GM18517 (cell line): ENCODE measurements at regions not wholly inside any gene's neighbourhood (a gene's known extent, or its start where the extent isn't known, plus 50 kb on each side); places are given as distances from the start of the nearest gene placed in this dataset.
"Not testable (repeated sequence)": the region's sequence is repeated elsewhere in the genome, so short reads cannot be mapped to it uniquely, and the experiment has no call there.

Experiments used
- ATAC-seq: cut with Tn5 transposase; IDR thresholded peaks from one replicate; pipeline ENCODE4 v1.9.1; 2021; ENCODE audit warnings: mild to moderate bottlenecking, moderate library complexity; ENCODE audit not compliant: unreplicated experiment

DNA sequence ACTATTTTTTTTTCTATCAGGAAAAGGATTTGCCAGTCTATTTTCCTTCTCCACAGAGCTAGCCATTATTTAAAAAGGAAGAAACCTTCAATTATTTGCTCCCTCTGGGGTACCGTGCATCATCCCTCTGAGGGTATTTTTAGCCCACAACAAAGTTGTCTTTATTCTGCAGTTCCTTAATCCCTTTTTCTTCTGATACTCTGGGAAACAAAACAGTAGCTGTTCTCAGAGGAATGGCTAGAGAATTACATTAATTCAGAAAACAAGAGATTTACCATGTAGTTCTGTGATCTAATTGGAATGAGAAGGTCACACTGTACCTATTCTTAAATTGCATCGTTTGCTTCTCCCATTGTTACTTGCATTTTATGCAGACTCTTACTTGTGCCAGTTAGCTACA lies 1056.7 kb downstream of the STIM2 start:
- ATAC-seq = no peak

DNA sequence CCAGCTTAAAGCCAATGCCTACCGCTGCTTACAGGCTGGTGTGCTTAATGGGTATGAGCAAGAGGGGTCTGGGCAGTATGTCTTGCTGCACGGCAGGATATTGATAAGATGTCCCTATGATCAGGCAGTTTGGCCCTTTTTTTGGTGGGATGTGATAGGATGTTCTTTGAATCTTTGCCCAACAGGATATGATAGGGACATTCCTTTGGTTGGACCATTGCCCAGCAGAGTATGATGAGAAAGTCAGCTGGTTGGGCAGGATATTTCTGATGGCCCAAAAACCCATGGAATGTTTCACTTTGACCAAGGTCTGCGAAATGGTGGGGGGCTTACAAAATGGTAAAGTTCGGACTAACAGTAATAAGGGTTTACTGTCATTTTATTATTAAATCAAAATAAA lies 1060.6 kb downstream of the STIM2 start:
- ATAC-seq = no peak

DNA sequence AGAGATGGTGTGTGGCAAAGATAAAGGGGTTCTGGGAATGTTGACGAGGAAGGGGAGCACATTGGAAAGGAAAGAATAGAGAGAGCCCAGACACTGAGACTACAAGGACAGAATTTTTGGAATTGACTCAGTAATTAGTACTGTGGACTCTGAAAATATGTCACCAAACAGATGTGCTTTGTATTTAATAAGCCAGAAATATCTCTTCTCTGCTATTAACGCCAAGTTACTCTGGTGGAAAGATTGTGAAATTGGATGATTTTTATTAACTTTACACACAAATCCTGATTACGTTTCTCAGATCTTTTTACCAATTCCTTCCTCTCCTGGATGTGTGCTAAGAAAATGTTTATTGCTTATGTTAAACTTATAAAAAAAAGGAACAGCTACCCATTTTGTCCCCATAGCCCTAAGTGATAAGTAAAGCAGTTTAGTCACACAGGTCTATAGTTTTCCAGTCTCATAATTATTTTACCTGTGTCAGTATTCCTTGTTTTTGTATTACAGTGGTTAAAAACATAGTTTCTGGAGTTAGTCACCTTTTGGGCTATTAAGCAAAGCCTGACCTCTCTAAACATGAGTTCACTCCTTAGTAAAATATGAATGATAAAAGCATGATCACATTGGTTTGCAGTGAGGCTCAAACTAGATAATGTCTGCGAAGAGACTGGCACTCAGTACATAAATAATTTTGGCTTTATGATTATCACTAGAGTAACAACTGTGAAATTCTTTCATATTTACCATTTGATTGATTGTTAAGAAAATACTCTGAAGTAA lies 1068.3 kb downstream of the STIM2 start:
- no peak for ATAC-seq

DNA sequence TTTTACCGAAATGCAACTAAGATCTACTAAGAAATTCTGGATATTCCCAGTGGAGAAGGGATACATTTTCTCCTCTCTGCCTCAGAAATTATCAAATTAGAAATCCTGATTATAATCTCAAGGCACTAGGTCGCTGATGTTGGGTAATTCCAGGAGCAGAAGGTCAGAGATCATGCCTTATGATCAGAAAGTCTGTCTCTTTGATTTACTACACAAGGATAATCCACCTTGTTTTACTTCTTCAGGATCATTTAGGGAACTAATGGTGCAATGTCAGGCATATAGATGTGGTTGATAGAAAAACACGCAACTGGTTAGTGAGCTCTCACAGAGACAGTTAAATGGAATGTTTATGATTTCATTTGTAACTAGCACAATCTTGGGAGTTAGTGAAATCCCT lies 1069.7 kb downstream of the STIM2 start:
- ATAC-seq = no peak

DNA sequence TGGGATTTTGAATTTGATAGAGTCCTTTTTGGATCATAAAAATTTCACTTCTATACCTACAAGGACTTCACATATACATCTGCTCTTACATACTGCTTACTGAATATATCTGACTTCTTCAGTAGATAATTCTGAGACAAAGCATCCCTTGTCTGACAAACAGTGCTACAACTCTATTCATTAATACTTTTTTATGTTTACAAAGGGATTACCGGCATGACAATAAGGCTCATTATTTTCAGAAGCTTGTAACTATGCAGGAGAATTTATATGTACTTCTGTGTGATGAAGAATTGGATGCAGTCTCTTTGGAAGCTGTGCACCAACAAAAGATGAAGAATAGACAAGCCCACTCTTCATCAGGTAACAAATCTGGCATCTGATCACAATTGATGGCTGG lies 1070.3 kb downstream of the STIM2 start:
- no peak for ATAC-seq

DNA sequence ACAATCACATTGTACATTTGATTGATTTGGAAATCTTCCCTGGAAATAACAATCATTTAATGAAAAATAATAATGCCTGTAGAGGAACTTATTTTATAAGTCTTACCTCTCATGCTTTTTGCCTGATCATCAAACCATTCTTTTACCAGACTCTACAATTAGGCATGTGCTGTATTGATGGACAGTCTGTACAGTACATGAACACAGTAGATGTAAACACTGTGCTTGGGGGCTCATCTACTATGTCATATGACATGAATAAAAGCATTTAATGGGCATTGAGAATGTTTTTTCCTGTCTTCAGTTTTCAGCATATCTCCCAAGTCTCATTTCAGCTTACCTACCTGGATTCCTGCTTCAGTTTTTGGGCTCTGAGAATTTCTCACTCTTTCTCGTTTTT lies 1070.9 kb downstream of the STIM2 start:
- ATAC-seq = no peak

DNA sequence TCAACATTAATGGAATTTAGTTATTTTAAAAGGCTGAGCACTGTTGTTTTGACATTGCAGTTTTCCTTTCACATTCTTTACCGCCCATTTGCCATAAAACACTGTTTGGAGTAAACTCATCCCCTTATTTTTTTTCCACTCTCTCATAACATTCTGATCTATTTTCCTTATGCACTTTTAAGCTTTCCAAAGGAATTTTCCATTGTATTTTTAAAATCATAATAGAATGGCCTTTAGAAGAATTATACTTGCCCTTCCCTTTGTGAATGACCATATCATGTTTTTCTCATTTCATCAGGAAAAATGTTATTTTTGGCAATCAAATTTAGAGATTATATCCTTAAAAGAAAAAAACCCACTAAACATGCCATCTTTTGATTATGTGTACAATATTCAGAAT lies 1074.2 kb downstream of the STIM2 start:
- no peak for ATAC-seq

DNA sequence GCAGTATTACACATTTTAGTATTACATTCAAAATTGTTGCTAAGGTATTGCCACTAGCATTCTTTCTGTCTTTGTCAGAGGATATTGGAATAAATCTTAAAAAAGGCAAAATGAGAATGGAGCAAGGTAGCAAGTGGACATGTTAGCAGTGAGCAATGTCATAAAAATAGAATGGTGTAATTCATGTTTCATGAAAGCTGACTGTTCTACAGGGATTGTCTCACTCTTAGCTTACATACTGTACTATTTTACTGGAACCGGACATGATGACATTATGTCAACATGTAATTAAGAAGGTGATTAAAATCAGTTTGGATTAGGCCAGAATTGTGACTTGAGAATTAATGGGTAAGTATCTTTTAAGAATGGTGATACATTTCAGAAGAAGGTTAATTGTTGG lies 1086.2 kb downstream of the STIM2 start:
- ATAC-seq = no peak

DNA sequence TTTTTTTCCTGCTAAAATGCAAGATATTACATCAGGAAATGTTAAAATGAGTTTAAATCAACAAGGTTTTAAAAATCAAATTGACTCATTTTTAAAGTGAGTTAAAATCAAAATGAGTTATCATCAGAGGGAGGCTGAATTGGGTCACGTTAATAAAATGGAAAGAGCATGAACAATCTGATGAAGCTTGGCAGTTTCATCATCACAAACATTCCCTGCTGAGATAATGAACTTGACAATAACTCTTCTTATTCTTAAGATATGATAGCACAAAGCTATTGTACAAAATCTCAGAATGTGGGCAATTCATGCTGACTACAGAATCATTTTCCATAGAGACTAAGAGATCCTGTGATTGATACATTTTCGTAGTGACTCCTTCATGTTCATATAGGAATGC lies 1086.7 kb downstream of the STIM2 start:
- ATAC-seq = no peak

DNA sequence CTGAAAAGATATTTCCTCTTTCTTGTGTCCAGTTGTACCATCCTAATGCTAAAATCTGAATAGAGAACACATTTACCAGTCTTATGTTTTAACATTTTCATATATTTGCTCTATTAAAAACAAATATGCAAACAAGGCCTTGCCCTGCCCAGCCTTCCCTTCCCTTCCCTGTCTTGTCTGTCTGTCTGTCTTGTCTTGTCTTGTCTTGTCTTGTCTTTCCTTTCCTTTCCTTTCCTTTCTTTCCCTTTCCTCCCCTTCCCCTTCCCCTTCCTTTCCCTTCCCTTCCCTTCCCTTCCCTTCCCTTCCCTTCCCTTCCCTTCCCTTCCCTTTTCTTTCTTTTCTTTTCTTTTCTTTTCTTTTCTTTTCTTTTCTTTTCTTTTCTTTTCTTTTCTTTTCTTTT lies 1103.5 kb downstream of the STIM2 start:
- ATAC-seq = no peak

DNA sequence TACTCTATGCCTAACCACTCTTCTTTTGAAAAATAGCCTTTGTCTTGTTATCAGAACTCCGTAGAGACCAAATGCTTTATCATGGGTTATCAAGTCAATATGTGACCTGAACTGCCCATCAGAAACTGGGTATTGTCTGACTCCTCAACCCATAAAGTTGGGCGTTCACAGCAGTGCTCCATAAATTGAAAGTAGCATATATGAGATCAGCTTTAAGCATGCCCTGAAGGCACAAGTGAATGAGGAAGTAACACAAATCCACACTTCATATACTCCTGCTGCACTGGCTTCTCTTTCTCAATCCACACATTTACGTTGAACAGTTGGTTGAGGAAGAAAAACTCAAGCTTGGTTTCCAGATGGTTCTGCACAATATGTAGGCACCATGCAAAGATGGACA lies 1106.0 kb downstream of the STIM2 start:
- no peak for ATAC-seq

DNA sequence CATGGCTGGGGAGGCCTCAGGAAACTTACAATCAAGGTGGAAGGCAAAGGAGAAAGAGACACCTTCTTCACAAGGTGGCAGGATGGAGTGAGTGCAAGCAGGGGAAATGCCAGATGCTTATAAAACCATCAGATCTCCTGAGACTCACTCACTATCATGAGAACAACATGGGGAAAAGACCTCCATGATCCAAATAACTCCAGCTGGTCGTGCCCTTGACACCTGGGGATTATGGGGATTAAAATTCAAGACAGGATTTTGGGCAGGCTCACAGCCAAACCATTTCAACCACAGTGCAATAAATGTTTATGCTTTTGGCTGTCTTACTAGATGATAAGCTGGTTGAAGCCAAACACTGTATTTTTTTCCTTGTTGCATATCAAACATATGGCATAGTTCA lies 1112.4 kb downstream of the STIM2 start:
- no peak for ATAC-seq

DNA sequence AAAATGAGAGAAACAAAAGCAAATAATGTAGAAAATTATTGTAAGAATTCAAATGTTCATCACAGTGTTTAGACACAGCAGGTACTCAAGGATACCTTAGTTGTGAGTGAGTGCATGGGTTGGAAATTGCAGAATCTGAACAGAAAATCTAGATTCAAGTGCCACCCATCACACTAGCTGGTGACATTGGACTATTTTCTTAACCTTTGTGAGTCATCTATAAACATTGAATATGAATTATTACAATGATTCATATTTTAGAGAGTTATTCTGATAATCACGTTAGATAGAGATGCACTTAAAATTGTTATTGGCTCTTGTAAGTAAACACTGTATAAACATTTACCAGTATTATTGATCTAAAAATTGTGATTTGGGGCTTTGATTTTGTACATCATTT lies 1113.1 kb downstream of the STIM2 start:
- no peak for ATAC-seq

DNA sequence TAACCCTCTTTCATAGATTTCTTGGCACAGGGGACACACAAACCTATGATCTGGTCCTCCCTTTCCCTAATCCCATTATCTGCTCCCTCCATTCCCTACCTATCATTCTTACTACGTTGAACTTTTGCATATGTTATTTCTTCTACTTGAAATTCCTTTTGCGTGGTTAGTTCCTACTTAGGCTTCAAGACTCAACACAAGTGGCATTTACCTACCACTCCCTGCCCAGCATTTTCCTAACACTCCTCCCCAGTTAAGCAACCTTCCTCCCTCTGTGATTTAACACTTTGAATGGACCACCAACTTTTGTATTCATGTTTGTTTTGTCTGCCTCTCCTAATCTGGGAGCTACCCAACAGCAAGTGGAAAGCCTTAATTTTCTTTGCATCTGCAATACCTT lies 1113.7 kb downstream of the STIM2 start:
- ATAC-seq = no peak

DNA sequence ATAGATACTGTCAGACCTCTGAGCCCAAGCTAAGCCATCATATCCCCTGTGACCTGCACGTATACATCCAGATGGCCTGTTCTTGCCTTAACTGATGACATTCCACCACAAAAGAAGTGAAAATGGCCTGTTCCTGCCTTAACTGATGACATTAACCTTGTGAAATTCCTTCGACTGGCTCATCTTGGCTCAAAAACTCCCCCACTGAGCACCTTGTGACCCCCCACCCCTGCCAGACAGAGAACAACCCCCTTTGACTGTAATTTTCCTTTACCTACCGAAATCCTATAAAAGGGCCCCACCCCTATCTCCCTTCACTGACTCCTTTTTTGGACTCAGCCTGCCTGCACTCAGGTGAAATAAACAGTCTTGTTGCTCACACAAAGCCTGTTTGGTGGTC lies 1114.2 kb downstream of the STIM2 start:
- ATAC-seq = not testable (repeated sequence)

DNA sequence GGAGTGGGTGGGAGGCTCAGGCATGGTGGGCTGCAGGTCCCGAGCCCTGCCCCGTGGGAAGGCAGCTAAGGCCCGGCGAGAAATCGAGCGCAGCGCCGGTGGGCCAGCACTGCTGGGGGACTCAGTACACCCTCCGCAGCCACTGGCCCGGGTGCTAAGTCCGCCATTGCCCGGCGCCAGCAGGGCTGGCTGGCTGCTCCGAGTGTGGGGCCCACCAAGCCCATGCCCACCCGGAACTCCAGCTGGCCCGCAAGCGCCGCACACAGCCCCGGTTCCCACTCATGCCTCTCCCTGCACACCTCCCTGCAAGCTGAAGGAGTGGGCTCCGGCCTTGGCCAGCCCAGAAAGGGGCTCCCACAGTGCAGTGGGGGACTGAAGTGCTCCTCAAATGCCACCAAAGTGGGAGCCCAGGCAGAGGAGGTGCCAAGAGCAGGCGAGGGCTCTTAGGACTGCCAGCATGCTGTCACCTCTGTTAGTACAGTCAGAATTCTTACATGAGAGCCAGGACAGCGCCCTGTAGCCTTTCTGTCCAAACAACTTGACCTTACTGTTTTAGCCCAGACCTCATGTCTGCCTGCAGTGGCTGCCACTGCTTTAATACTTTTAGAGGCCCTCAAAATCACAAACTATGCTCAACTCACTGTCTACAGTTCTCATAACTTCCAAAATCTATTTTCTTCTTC lies 1117.9 kb downstream of the STIM2 start:
- ATAC-seq = not testable (repeated sequence)

DNA sequence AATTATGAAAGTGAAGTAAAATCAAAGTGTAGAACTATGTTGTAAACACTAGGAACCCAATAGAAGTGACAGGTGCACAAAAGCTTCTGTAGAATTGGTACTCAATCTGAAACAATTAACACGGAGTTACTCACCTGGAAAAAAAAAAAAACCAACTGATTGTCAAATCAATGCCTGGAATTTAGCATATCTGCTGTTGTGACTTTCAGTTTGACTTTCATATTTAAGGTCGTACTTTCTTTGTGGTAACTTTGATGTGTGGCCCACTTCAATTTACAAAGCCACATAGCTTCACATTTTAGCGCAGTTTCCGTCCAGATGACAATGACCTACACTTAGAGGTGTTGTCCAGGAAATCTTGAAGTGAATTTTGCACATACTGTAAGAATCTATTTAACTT lies 1124.9 kb downstream of the STIM2 start:
- no peak for ATAC-seq

DNA sequence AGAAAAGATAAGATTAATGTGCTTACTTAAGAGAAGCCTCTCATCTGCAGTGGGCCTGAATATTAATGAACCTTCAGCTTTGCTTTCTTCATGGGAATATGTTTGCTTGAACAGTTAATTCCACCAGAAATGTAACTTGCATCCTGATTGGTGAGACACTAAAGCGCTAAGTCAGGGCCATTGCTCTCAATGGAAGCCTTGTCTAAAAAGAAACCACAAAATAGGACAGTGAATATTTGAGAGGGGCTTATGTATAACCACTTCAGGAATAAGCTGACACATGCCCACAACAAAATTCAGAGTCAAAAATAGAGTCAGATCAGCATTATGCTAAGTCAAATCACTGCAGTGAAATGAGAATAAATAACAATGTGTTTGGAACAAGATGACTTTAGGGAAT lies 1125.8 kb downstream of the STIM2 start:
- ATAC-seq = no peak

DNA sequence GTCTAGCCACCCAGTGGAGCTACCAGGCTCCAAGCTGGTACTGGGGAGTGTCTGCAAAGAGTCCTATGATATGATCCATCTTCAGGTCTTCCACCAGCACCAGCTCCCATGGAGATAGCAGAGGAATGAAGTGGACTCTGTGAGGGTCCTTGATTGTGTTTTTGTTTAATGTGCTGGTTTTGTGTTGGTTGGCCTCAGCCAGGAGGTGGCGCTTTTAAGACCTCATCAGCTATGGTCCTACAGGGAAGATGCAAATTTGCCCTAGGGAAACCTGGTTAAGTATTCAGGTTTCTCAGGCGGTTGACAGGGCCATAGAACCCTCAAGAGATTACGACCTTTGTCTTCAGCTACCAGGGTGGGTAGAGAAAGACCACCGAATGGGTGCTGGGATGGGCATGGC lies 1141.1 kb downstream of the STIM2 start:
- ATAC-seq = no peak

DNA sequence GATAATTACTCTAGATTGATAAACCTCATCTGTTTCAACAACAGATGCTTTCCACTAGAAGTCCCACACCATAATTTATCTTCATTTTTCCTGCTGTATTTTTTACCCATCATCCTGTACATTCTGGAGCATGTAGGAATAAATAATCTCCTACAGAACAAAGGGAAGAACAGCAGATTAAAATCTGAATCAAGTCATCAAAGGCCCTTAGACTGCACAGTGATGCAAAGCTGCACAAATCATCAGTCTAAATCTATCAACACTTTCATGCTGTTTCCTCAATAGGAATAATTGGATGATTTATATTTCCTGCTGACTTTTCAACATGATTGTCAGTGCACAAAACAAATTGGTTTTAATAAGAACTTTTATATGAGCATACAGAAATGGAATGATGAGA lies 1143.9 kb downstream of the STIM2 start:
- ATAC-seq = no peak

DNA sequence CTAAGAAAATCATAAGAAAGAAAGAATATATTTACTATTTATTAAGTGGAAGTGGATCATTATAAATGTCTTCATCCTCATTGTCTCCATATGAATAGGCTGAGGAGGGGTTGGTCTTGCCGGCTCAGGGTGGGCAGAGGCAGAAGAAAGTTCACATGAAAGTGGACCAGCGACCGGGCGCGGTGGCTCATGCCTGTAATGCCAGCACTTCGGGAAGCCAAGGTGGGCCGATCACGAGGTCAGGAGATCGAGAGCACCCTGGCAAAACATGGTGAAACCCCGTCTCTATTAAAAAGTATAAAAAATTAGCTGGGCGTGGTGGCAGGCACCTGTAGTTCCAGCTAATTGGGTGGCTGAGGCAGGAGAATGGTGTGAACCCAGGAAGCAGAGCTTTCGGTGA lies 1145.4 kb downstream of the STIM2 start:
- no peak for ATAC-seq

DNA sequence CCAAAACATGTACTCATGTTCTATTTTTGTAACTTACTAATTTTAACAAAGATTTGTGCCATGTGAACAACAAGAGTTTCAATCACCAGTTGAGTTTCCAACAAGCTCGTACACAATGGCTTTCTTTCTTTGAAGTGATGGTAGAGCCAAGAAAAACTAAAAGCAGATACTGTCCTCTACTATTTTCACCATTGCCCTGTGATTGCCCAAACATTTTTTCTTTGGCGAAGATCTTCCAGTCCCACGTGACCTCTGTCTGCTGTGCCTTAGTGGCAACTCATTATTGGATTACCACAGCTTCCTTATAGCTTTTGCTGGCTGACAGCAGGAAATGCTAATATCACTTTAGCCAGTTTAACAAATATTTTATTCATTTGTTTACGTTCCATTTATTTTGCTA lies 1147.1 kb downstream of the STIM2 start:
- no peak for ATAC-seq

DNA sequence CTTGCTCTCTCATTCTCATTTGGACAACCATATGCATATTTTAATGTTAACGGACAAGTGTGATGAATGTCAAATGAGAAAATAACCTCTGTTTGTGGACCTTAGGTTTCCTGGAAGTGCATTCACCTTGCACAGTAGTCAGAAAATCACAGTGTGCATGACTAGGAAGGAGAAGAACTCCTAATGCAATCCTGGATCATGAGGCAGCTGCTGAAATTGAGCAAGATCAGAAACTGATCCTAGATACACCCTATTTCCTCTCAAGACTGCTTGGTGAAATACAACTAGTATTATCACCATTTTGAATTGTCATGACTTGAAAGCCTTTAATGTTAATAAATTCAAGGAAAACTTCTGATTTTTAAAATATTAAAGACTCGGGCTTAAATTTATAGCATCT lies 1148.9 kb downstream of the STIM2 start:
- no peak for ATAC-seq
